GM19397 (cell line): ENCODE measurements at regions not wholly inside any gene's neighbourhood (a gene's known extent, or its start where the extent isn't known, plus 50 kb on each side); places are given as distances from the start of the nearest gene placed in this dataset.
"Not testable (repeated sequence)": the region's sequence is repeated elsewhere in the genome, so short reads cannot be mapped to it uniquely, and the experiment has no call there.

Experiments
- ATAC-seq: cut with Tn5 transposase; IDR thresholded peaks from one replicate; pipeline ENCODE4 v1.9.1; 2021; ENCODE audit warnings: mild to moderate bottlenecking, moderate library complexity; ENCODE audit not compliant: unreplicated experiment

DNA sequence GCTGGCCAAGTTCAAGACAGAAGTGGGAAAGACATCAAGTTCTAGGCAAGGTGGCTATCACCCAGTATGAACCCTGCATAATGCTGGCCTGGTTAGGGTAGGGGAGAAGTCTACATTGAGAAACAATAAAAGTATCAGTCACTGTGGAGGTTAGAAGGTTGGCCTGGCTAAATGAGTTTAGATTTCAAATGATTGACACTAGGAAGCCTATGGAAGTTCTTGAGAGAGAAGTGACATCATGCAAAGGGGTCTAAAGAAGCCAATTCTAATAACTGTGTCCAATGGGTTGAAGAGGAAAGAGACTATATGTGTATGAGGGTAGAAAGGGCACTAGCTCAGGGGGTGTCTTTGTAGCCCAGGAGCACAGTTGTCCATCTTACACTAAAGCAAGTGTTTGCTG, 98.5 kb upstream of the MBIP start:
- no peak for ATAC-seq

DNA sequence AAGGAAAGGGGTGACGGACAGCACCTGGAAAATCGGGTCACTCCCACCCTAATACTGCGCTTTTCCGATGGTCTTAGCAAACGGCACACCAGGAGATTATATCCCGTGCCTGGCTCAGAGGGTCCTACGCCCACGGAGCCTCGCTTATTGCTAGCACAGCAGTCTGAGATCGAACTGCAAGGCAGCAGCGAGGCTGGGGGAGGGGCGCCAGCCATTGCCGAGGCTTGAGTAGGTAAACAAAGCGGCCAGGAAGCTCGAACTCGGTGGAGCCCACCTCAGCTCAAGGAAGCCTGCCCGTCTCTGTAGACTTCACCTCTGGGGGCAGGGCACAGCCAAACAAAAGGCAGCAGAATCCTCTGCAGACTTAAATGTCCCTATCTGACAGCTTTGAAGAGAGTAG, 91.5 kb upstream of the MBIP start:
- ATAC-seq = not testable (repeated sequence)

DNA sequence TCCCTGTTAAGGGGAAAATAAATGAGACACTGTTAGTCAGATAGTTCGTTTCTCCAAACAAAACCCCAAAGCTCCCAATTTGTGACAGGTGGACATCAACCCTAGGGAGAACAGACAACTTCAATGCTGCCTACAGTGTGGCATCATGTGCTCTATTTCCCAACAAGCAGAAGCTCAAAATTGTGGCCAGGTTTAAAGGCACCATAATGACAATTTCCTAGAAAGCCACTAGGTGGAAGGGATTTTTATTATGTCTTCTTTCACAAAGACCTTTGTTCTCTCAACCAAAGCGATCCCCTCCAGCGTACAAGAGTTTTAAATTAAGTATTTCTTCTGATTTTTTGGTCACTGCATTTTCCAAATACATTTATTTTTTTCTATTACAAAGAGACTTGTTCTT, 88.0 kb upstream of the MBIP start:
- ATAC-seq = no peak

DNA sequence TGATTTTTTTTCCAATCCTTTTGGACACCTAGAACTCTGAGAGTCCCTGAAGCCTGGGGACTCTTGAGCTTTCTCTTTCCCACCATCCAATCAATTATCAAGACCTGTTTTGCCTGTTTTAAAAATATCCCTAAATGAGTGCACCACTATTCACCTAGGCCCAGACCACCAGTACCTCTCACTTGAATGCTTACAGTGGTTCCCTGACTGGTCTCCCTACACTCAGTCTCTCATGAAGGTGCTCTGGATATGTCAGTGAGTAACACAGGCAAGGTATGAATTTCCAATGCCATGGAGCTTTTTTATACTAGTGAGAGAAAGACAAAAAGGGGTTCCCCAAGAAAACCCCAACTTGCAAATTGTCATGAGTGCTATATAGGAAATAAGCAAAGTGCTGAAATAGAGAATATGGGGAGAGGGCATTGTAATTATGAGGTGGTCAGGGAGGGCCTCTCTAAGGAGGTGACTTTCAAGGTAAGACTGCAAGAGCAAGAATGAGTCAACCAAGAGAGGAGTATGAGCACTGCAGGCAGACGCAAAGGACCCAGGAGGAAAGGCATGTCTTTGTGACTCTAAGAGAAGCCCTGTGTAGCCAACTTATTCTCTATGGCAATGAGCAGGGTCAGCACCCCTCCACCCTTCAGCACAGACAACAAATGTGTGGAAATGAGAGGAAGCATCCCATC, 85.3 kb upstream of the MBIP start:
- no peak for ATAC-seq

DNA sequence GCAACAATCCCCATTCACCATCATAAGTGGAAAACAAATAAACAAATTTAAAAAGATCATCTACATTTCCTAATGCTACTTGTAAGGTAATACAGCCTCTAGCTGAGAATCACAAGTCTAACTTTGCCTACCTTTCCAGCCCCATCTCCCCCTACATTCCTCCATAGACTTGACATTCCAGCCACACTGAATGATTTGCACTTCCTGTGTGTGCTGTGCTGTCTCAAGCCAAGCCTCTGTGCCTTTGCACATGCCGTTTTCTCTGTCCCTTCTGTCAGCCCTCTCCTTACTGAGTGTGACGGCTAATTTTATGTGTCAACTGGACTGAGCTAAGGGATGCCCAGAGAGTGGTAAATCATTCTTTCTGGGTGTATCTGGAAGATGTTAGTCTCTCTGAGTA, 82.4 kb upstream of the MBIP start:
- no peak for ATAC-seq

DNA sequence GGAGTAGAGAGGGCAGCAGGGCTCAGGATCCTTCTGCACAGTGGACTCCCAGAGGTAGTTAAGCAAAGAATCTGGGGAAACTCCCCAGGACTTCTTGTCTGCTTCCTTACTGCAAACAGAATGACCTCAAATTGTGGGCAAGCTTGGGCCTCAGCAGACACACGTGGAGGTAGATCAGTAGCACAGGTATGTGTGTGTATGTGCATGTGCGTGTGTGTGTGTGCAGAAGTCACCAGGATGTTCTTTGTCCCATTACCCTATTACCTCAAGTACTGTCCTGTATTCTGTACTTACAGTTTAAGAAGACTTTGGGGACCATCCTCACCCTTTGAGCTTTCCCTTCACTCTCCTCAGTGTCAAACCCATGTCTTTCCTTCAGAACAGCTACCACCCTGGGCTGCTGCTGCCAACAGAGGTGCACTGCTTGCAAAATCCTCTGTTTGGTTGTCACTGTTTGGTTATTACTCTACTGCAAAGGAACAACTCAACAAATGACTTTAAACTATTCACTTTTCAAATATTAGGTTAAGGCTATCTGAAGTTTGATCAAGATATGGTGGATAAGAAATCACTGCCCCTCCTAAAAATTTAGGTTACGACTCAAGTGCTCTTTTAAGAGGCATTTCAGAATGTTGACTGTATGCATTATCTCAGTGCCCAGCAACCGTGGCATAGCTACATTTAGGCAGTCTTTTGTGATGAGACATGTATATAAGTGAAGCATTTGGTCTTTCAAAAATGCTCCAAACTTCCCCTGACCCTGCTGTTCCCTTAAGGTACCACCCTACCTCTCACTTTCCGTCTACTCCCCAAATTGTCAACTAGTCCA, 78.2 kb upstream of the MBIP start:
- ATAC-seq = no peak

DNA sequence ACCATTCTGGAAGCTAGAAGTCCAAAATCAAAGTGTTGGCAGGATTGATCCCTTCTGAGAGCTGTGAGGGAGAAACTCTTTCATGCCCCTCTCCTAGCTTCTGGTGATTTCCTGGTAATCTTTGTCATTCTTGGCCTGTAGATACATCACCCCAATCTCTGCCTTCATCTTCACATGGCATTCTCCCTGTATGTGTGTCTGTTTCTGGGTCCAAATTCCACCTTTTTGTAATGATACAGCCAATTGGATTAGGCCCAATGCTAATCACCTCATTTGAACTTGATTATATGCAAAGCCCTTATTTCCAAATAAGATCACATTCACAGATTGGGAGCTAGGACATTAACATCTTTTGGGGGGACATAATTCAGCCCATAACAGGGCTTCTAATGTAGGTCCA, 76.9 kb upstream of the MBIP start:
- no peak for ATAC-seq

DNA sequence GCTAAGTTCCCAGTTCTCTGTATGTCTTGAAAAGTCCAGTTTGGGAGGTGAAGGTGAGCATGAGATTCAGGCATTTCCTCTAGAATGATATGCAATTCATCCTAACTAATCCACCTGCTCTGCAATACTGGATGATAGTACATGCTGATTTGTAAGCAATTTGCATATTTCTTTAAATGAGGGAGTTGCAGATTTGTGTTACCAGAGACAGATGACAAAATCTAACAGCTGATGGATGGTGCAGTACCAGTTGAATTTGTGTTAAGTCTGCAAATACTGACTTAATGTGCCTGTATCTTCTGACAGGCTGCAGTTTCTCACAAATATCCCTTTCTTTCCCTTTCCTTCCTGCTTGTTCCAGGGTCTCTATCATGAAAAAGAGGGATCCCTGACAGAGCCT, 76.4 kb upstream of the MBIP start:
- ATAC-seq = no peak

DNA sequence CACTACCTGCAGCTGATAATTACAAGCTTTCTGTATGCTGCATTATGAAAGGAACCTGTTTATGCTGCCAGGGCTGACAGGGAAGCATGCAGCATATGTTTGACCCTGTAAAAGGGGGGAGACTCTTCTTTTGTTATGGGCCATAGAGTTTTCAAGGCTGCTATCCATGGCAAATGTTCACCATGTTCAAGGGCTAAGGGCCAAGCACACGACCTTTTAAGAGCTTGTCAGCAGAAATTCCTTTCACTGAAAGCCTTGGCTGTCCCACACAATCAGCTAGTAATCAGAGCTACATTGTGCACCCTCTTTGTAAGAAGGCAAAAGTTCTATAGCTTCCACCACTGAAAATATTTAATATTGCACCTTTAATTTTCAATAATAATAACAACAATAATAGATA, 74.2 kb upstream of the MBIP start:
- no peak for ATAC-seq

DNA sequence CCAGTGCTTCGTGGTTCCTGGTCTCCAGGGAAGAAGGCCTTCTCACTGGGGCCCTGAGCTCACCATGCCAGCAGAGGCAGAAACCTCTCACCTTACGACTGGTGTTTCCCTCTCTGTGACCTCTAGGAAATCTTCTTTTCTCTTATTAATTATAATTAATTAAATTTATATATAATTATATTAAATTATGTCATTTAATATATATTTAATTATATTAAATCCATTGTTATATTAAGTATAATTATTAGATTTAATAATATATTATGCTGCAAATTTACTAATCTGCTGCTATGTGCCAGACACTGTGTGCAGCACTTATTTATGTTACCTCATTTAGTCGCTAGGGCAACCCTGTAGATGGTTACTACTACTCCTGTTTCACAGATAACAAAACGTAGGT, 70.3 kb upstream of the MBIP start:
- ATAC-seq = no peak

DNA sequence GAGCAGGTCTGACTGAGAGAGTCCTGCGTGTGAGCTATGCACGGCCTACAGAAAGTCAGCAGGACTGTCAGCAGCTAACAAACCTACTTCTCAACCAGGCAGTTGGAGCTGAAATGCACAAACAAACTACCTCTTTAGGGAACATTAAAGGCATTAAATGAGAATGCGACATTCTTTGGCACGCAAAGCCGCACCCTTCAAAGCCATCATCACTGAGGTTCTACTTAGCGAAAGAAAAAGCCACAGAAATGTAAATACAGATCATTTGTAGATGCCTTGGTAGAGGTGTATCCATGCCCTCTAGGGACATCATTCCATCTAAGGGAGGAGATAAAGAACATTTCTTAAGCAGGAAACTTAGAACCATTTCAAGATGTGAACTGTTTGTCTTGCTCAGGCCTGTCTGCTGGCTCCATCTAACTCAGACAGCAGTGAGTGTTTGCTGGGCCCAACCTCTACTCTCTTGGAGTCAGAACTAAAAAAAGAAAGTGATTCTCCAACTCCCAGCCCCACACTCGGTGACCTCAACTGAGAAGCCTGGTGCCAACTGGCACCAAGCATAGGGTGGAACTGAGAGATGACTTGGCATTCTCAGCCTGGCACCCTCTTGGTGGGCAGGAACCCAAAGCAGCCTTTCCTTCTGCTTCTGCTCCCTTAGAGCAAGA, 63.5 kb upstream of the MBIP start:
- no peak for ATAC-seq

DNA sequence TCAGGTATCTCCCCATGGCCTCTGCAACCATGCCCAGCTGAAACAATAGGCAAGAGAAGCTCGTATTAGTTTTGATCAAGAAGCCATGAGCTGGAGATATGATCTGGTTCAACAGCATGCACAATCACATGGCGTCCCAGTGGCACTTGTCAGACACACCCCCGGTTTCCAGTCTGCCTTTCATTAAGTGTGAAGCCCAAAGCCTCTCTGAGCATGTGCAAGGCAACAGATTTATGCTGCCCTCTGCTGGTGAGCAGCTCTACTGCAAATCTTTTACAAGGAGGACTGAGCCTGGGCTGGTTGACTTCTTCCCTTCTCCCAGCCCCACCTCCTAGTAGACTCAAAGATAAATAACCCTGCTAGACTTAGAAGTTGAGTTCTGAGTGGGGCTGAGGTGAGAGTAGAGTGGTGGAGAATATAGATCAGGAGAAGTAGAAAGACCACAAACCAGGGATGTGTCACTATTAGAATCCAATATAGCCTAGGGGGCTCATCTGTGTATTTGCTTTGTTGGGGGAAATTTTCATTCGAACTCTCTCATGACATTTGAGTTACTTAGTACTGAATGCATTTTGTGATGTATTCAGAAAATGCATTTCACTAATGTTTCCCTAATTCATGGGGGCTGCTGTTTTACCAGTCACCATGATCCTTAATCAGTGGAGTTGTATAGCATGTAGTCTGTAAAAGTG, 53.7 kb upstream of the MBIP start:
- ATAC-seq = peak; percentile 89
